Activated CD8-positive, alpha-beta memory T cell treated with anti-CD3 and anti-CD28 coated beads for 36 hours (primary cell): ENCODE measurements at regions not wholly inside any gene's neighbourhood (a gene's known extent, or its start where the extent isn't known, plus 50 kb on each side); places are given as distances from the start of the nearest gene placed in this dataset.

Experiments
- CTCF ChIA-PET: fragments of 350-600 bp; sonication (Branson Sonifier 250); formaldehyde crosslinking; loops from one replicate; lab custom pipeline; 2021; ENCODE audit warnings: antibody characterized with exemption; lab: Charles Lee
- POLR2A ChIA-PET: fragments of 350-600 bp; sonication (Branson Sonifier 250); formaldehyde crosslinking; loops from one replicate; lab custom pipeline; 2021; ENCODE audit warnings: antibody characterized with exemption; lab: Charles Lee

DNA sequence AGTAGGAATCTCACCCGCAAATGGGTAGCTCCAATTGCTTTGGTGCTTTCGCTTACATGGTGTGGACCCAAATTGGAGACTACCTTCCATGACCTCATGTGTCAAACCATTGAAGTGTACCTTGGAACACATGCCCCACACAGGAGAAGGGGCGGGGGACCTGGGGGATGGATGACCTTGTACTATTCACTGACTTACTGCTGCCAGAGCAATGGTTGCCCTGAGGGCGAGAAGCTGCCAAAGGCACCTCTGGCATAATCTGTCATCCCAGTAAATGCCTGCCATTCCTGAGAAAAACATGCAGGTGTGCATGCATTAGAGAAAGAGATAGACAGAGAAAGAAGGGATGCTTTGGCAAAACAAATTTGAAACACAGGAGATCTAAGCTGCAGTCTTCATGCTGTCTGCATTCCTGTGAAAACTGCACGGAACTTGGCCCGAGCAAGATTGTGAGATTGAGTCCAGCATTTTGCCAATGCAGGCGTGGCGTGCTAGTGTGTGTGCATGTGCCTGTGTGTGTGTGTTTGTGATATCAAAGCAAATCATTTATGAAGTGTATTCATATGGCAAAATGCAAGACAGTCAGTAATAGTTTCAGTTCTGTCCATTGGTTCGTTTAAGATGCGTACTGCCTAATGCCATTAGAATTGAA is 219.5 kb upstream of the MDFIC2 start:
- CTCF ChIA-PET, result no interaction called here
- POLR2A ChIA-PET, result no interaction called here

- ChIA-PET CTCF (no interaction called here), POLR2A (no interaction called here)
Observed at GRCh38 chr3:70531063-70531657, 218.7 kb upstream of the MDFIC2 start.

- POLR2A ChIA-PET, result no interaction called here
- CTCF ChIA-PET, result no interaction called here
Observed at GRCh38 chr3:70530626-70531025, 218.2 kb upstream of the MDFIC2 start.

DNA sequence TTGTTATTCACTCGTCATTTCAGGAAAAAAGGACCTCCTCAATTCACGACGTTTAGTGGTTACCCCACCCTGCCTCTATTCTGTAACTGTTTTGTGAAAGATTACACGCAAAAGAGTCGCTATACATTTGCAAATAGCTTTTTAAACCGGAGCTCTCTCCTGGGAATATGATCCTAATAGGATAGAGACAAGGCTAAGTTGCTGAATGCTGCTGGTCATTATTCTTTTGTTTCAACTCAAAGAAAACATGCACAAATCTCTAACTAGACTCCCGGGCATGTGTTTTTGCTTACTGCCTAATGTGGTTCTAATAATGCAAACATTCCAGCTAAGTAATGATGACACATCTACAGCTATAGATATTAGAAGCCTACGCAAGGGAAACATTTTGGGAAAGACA is 214.6 kb upstream of the MDFIC2 start:
- POLR2A ChIA-PET, result interaction anchor here (0.5 kb wide), 1 partner anchor 530 kb away, joined by 5 read pairs; no protein-coding TSS in a partner anchor
- CTCF ChIA-PET, result no interaction called here

DNA sequence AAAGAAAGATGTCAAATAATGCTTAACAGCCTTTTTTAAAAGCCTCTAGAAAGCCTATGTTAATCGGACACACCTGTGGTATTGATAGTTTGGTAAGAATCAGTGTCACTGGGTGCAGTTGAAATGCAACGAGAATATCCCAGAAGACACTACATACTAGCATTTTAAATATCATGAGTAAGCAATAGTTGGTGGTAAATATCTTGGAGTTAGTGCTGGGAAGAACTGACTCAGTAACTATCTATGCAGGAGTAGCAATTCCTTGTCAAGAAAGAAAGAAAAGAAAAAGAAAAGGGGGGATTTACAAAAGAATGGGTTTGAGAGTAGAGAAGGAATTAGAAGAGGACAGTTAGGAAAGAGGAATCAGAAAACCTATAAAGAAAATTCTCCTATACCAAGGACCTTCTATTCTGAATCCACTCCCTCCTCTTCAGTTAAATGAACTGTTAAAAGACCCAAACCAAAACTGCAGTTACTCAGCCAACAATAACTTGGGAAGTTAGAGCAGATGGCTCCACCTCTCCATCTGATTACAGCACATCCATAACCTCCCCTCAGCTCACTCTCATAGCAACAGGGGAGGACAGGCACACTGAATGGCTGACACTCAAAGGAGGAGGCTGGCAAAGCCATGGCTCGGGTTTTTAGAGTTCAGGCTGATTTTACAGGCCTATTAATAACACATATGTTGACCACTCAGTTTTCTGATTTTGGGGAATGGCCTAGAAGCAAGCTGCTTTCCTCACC is 207.6 kb upstream of the MDFIC2 start:
- POLR2A ChIA-PET, result no interaction called here
- CTCF ChIA-PET, result no interaction called here

GRCh38 chr3:70519026-70519425 is 206.6 kb upstream of the MDFIC2 start:
- POLR2A ChIA-PET, result no interaction called here
- CTCF ChIA-PET, result interaction anchor here (0.6 kb wide), 1 partner anchor 684 kb away, joined by 5 read pairs; no protein-coding TSS in a partner anchor

DNA sequence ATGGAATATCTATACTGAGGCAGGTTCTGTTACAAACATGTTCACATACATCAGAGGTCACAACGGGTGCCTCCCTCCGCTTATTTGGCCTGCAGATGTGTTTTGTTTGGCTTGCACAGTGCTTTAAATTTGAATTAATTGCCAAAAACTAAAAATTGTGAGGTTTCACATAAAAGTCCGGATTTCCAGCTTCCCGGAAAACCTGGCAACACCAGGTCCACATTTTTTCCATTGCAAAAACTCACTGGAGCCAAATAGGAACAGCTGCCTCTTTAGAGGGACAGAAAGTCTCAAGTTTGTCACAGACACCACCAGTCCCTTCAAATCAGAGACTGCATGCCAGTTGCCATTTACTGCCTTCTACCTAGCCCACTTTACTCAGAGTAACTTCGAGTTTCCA is 205.9 kb upstream of the MDFIC2 start:
- POLR2A ChIA-PET, result no interaction called here
- CTCF ChIA-PET, result no interaction called here

DNA sequence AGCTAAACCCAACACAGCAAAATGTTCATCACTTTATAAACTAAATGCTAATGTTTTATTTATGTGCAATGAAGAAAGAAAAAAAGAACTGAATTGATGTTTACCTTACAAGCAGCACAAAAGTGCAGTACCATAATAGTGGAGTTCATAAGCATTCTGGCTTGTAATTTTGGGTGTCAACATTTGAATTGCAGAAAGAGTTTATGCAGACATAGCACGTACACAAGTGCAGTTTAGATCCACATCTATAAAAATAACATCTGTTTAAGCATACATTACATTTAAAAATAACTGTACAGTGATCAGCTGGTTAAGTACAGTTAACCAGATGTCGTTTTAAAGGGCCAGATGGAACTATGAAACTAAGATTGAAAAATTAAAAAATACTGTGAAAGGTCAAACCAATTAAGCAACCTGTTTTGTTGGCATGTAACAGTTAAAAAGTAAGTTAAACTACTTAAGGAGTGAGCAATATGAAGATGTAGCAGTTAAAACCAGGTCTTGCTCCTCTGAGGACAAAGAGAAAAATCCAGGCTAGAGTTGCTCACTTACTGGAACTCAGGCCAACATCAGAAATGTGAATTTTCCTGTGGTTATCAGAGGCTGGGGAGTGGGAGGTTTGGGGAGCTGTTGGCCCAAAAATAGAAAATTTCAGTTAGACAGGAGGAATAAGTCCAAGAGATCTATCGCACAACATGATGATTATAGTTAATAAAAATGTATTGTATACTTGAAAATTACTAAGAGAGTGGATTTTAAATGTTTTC is 204.9 kb upstream of the MDFIC2 start:
- ChIA-PET CTCF (no interaction called here), POLR2A (no interaction called here)

GRCh38 chr3:70516076-70516475 is 203.6 kb upstream of the MDFIC2 start:
- ChIA-PET CTCF (no interaction called here), POLR2A (no interaction called here)

GRCh38 chr3:70507486-70507885 is 195.0 kb upstream of the MDFIC2 start:
- ChIA-PET POLR2A (no interaction called here), CTCF (no interaction called here)

GRCh38 chr3:70506775-70507174 is 194.3 kb upstream of the MDFIC2 start:
- CTCF ChIA-PET, result no interaction called here
- POLR2A ChIA-PET, result no interaction called here

GRCh38 chr3:70501561-70501960 is 189.1 kb upstream of the MDFIC2 start:
- ChIA-PET CTCF (no interaction called here), POLR2A (no interaction called here)

DNA sequence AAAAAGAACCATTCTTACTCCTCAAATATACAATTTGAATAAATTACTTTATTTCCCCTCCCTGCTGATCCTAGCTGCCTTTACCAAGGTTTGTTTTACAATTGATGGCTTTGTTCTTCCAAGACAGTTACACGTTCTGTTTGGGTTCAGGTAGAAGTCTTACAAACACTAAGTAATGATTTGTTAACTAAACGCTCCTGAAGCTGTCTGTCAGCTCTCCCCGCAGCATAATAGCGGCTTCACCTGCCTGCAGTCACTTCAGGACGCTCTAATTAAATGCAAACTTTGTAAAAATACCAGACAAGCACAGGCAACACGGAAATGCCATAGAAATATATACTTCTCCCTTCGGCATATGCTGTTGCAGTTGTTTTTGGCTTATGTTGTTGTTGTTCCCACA is 176.4 kb upstream of the MDFIC2 start:
- CTCF ChIA-PET, result no interaction called here
- POLR2A ChIA-PET, result no interaction called here

- ChIA-PET CTCF (no interaction called here), POLR2A (no interaction called here)
Observed at GRCh38 chr3:70488131-70488530, 175.7 kb upstream of the MDFIC2 start.

- POLR2A ChIA-PET, result no interaction called here
Observed at GRCh38 chr3:70486414-70487017, 174.1 kb upstream of the MDFIC2 start.

GRCh38 chr3:70476174-70476573 is 163.7 kb upstream of the MDFIC2 start:
- ChIA-PET POLR2A (no interaction called here), CTCF (no interaction called here)

More at GRCh38 chr3:70486414-70487017, 174.1 kb upstream of the MDFIC2 start:
- CTCF ChIA-PET, result no interaction called here

GRCh38 chr3:70471464-70472342 is 159.3 kb upstream of the MDFIC2 start:
- CTCF ChIA-PET, result no interaction called here

DNA sequence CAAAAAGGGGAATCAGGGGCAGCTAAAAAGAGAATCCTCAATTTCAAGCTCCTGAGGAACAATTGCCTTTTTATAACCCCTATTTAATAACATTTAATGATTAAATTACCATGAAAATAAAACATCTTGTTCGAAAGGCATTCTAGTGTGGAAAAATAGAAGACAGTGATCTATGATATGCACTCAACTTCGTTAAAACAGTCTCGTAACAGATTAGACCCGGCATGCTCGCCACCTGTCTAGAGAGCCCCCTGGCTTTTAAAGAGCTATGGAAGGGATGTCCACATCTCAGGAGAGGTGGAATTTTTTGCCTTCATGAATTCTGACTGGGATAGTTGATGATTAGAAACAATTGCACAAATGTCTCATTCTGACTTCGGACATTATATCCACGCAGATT is 153.7 kb upstream of the MDFIC2 start:
- POLR2A ChIA-PET, result no interaction called here
- CTCF ChIA-PET, result no interaction called here

More at GRCh38 chr3:70471464-70472342, 159.3 kb upstream of the MDFIC2 start:
- POLR2A ChIA-PET, result no interaction called here

GRCh38 chr3:70464876-70465275 is 152.4 kb upstream of the MDFIC2 start:
- CTCF ChIA-PET, result no interaction called here
- POLR2A ChIA-PET, result no interaction called here
